RWPE2 (cell line): ENCODE measurements at regions not wholly inside any gene's neighbourhood (a gene's known extent, or its start where the extent isn't known, plus 50 kb on each side); places are given as distances from the start of the nearest gene placed in this dataset.

Source experiments
- ATAC-seq: fragments of 200-7000 bp; cut with Tn5 transposase; 3 replicates; pipeline ENCODE4 v1.9.1; 2021; ENCODE audit warnings: low read depth
- DNase-seq: peaks from one replicate; pipeline ENCODE4 v3.0.0-alpha.2; 2020; ENCODE audit warnings: low spot score
- H3K27ac ChIP-seq: fragments of 450-650 bp; 2 replicates; pipeline ENCODE4 v1.5.1; 2017; ENCODE audit warnings: mild to moderate bottlenecking; ENCODE audit not compliant: poor library complexity, severe bottlenecking
- H3K27me3 ChIP-seq: fragments of 250-450 bp; sonication (Bioruptor Pico); 2 replicates; pipeline ENCODE4 v1.5.1; 2021; ENCODE audit warnings: mild to moderate bottlenecking, moderate library complexity; ENCODE audit not compliant: insufficient read depth, poor library complexity, severe bottlenecking
- H3K36me3 ChIP-seq: fragments of 250-450 bp; sonication (Bioruptor Pico); 2 replicates; pipeline ENCODE4 v1.5.1; 2020; ENCODE audit warnings: low read depth, mild to moderate bottlenecking, moderate library complexity
- H3K4me1 ChIP-seq: fragments of 250-450 bp; sonication (Bioruptor Pico); 2 replicates; pipeline ENCODE4 v1.5.1; 2021; ENCODE audit warnings: mild to moderate bottlenecking, moderate library complexity; ENCODE audit not compliant: insufficient read depth, poor library complexity, severe bottlenecking
- H3K4me3 ChIP-seq: fragments of 250-450 bp; sonication (Bioruptor Pico); 2 replicates; pipeline ENCODE4 v1.5.1; 2021; ENCODE audit warnings: mild to moderate bottlenecking, moderate library complexity; ENCODE audit not compliant: severe bottlenecking
- H3K9me3 ChIP-seq: fragments of 250-450 bp; sonication (Bioruptor Pico); 2 replicates; pipeline ENCODE4 v1.5.1; 2021; ENCODE audit warnings: mild to moderate bottlenecking, moderate library complexity; ENCODE audit not compliant: severe bottlenecking
- TF ChIP-seq, protein P1 (sequence below): fragments of 450-650 bp; IDR thresholded peaks from one replicate; pipeline ENCODE4 v1.5.1; 2017; ENCODE audit warnings: mild to moderate bottlenecking, moderate library complexity; ENCODE audit not compliant: poor library complexity, severe bottlenecking

DNA sequence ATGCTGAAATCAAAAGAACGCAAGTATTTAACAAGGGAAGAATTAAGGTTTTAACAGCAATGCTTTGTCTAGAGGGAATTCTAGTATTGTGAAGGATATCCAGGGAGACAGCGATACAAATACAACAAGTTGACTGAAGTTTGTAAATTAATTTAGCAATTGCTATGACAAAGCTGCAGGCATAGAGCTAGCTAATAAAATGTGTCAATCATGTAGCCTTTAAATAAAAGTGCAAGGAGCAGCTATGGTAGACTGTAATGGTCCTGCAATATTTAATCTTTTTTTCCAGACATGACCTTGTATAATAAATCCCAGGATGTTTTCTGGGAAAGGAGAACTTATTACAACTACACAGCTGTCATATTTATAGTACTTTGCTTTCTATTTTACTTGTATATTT lies 779.3 kb downstream of the SLITRK5 start:
- Histone ChIP-seq H3K4me1 (no peaks in the 10 kb centered on the region), H3K27me3 (no peaks in the 10 kb centered on the region), H3K4me3 (no peak overlapping the region), H3K27ac (no peak overlapping the region), H3K36me3 (no peaks in the 10 kb centered on the region), H3K9me3 (no peaks in the 10 kb centered on the region)
- no peak for ATAC-seq
- DNase-seq = no peak
- TF ChIP-seq, protein P1, sequence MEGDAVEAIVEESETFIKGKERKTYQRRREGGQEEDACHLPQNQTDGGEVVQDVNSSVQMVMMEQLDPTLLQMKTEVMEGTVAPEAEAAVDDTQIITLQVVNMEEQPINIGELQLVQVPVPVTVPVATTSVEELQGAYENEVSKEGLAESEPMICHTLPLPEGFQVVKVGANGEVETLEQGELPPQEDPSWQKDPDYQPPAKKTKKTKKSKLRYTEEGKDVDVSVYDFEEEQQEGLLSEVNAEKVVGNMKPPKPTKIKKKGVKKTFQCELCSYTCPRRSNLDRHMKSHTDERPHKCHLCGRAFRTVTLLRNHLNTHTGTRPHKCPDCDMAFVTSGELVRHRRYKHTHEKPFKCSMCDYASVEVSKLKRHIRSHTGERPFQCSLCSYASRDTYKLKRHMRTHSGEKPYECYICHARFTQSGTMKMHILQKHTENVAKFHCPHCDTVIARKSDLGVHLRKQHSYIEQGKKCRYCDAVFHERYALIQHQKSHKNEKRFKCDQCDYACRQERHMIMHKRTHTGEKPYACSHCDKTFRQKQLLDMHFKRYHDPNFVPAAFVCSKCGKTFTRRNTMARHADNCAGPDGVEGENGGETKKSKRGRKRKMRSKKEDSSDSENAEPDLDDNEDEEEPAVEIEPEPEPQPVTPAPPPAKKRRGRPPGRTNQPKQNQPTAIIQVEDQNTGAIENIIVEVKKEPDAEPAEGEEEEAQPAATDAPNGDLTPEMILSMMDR = no peak

DNA sequence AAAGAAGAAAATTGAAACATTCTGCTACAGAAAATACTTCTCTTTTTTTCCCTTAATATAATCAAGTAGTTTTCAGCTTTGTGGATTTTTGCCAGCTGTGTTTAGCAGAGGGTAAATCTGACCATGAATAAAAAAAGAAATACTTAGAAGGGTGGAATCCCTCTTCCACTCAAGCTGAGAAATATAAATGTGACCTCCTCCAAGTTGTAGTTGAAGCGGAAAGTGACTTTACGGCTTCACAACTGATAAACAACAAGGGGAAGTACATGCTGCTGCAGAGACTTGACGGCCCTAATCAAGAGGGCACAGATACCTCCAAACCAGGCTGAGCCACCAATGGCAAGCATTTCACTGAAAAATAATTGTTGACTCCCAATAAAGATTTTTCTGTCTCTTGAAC lies 785.0 kb downstream of the SLITRK5 start:
- DNase-seq = no peak
- TF ChIP-seq, protein P1 = no peak
- Histone ChIP-seq H3K4me3 (no peak overlapping the region), H3K36me3 (no peaks in the 10 kb centered on the region), H3K27me3 (no peaks in the 10 kb centered on the region), H3K27ac (no peak overlapping the region), H3K9me3 (no peaks in the 10 kb centered on the region), H3K4me1 (no peaks in the 10 kb centered on the region)
- ATAC-seq = no peak

DNA sequence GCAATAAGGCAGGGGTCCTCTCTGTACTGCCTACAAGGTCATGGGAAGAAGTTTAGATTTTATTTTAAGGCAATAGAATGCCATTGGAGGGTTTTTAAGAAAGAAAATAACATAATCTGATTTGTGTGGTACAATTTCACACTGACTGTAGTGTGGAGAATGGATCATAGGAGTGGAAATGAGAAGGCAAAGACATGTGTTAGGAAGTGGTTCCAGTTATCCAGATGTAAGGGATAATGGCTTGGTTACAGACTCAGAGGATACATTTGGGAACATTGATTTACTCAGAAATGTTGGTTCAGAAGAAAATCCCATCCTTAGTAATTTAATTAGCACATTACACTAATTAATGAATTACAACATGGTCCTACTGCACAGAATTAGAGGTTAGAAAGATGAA lies 788.2 kb downstream of the SLITRK5 start:
- no peaks in the 10 kb centered on the region for H3K36me3 ChIP-seq
- DNase-seq (no peak), ATAC-seq (no peak)
- H3K9me3 ChIP-seq = no peaks in the 10 kb centered on the region
- H3K4me1 ChIP-seq = no peaks in the 10 kb centered on the region
- no peaks in the 10 kb centered on the region for H3K27me3 ChIP-seq
- TF ChIP-seq, protein P1 = no peak
- no peak overlapping the region for H3K4me3 ChIP-seq
- H3K27ac ChIP-seq = no peak overlapping the region

DNA sequence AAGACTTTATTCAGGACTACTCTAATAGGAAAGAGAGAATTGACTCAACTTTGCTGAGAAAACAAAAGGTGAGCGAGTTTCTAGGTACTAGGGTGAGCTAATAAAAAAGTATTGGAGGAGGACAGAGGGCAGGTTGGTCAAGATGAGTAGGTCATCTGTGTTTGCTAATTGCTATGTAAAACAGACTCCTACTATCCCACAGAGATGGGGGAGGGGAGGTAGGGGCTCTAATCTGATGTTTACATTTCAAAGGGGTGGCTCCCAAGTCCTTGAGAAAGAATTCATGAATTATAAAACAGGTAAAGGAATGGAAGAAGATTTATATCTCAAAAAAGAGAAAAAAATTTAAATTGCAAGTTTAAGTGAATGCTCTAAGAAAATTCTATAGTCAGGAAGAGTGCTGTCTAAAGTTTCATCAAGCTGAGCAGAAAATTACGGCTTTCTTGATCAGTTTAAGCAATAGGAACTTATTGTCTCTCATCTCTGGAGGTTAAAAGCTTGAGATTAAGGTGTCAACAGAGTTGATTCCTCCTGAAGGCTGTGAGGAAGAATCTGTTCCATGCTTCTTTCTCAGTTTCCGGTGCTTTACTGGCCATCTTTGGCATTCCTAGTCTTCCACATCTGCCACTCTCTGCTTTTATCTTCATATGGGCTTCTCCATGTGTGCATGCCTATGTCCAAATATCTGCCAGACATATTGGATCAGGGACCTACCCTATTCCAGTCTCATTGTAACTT lies 790.3 kb downstream of the SLITRK5 start:
- ATAC-seq (no peak), DNase-seq (no peak)
- Histone ChIP-seq H3K36me3 (no peaks in the 10 kb centered on the region), H3K4me1 (no peaks in the 10 kb centered on the region), H3K4me3 (no peak overlapping the region), H3K9me3 (no peaks in the 10 kb centered on the region), H3K27ac (no peak overlapping the region), H3K27me3 (no peaks in the 10 kb centered on the region)
- TF ChIP-seq, protein P1 = no peak

DNA sequence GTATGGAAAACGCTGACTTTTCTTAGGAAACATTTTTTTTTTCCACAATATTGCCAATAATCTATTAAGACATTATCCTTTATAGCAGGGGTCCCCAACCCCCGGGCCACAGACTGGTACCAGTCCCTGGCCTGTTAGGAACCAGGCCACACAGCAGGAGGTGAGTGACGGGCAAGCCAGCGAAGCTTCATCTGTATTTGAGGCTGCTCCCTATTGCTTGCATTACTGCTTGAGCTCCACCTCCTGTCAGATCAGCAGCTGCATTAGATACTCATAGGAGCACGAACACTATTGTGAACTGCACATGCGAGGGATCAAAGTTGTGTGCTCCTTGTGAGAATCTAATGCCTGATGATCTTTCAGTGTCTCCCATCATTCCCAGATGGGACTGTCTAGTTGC lies 793.7 kb downstream of the SLITRK5 start:
- H3K4me1 ChIP-seq = no peaks in the 10 kb centered on the region
- no peak overlapping the region for H3K4me3 ChIP-seq
- H3K36me3 ChIP-seq = no peaks in the 10 kb centered on the region
- H3K9me3 ChIP-seq = no peaks in the 10 kb centered on the region
- H3K27me3 ChIP-seq = no peaks in the 10 kb centered on the region
- no peak overlapping the region for H3K27ac ChIP-seq
- ATAC-seq (no peak), DNase-seq (no peak)
- TF ChIP-seq, protein P1 = no peak
